ENCODE measurements at regions not wholly inside any gene's neighbourhood (a gene's known extent, or its start where the extent isn't known, plus 50 kb on each side); places are given as distances from the start of the nearest gene placed in this dataset.
"Not testable (repeated sequence)": the region's sequence is repeated elsewhere in the genome, so short reads cannot be mapped to it uniquely, and the experiment has no call there.

GRCh38 chr4:116180157-116180601, 905.2 kb downstream of the TRAM1L1 start:
- Histone ChIP-seq H3K27ac (ENCODE audit: extremely low read length, insufficient read depth, low read length) (no peak overlapping the region), H3K9me3 (ENCODE audit: low read length) (no peaks in the 10 kb centered on the region), H3K9ac (ENCODE audit: insufficient read depth, low read depth, low read length) (no peak overlapping the region), H3K4me1 (ENCODE audit: insufficient read depth, low read length) (no peaks in the 10 kb centered on the region), H3K27me3 (ENCODE audit: control insufficient read depth in 1 of 2, insufficient read depth in 2 of 2, low read length in 2 of 2) (no peaks in the 10 kb centered on the region), H3K4me2 (ENCODE audit: low read depth, low read length) (no peak overlapping the region), H3K79me2 (ENCODE audit: insufficient read depth, low read length) (no peaks in the 10 kb centered on the region), H2AFZ (ENCODE audit: low read length) (no peak overlapping the region), H3K36me3 (replicated peaks in 1 of 2; ENCODE audit: control insufficient read depth in 1 of 2, insufficient read depth in 2 of 2, low read length in 2 of 2) (no peaks in the 10 kb centered on the region), H4K20me1 (ENCODE audit: insufficient read depth, low read length) (no peaks in the 10 kb centered on the region), H3K4me3 (replicated peaks in 1 of 3; ENCODE audit: insufficient read depth in 1 of 3, low read depth in 2 of 3, low read length in 3 of 3) (no peak overlapping the region)
- ChIA-PET POLR2A (no interaction called here), CTCF (ENCODE audit: low intra/inter-chr PET ratio, low total read pairs) (no interaction called here)
- intact Hi-C loops (cut with micrococcal nuclease; ENCODE audit: unreplicated experiment), result no loop called here
- 0% methylated on average over 2 of the region's 2 CpGs for WGBS (ENCODE audit: low lambda C conversion rate)
- ATAC-seq (no peak), FAIRE-seq (no peak), DNase-seq (ENCODE audit: low spot score) (no peak)
- in situ Hi-C loops (cut with HindIII; ENCODE audit: extremely low pct_ligation_motif_present, low pct_unique_long_range_greater_than_20kb), result no loop called here
- TF ChIP-seq KLF9 (CRISPR knock-in tag; IDR thresholded peaks at IDR 0.05; ENCODE audit: low read depth) (no peak), STAG1 (CRISPR knock-in tag; IDR thresholded peaks at IDR 0.05) (peak; percentile 48), SMC3 (IDR thresholded peaks at IDR 0.05; ENCODE audit: low read length) (0 out of 2 replicates have a peak, but pooled peaks have one; percentile 4), NFRKB (IDR thresholded peaks at IDR 0.05) (no peak), CTCF (CRISPR knock-in tag; IDR thresholded peaks at IDR 0.05) (peak; percentile 41; the same call in 1 of the 2 replicates)
- no TSS peak for BruUV-seq (replicated peaks)

- DNase-seq (ENCODE audit: low spot score); H2AFZ ChIP-seq (ENCODE audit: low read length); H3K9me3 ChIP-seq (ENCODE audit: low read length); H3K4me3 ChIP-seq (replicated peaks in 1 of 3; ENCODE audit: insufficient read depth in 1 of 3, low read depth in 2 of 3, low read length in 3 of 3); H3K4me2 ChIP-seq (ENCODE audit: low read depth, low read length); H4K20me1 ChIP-seq (ENCODE audit: insufficient read depth, low read length); ATAC-seq; FAIRE-seq; BruUV-seq (replicated peaks); in situ Hi-C loops (cut with HindIII; ENCODE audit: extremely low pct_ligation_motif_present, low pct_unique_long_range_greater_than_20kb); H3K27me3 ChIP-seq (ENCODE audit: control insufficient read depth in 1 of 2, insufficient read depth in 2 of 2, low read length in 2 of 2); H3K4me1 ChIP-seq (ENCODE audit: insufficient read depth, low read length); intact Hi-C loops (cut with micrococcal nuclease; ENCODE audit: unreplicated experiment); H3K36me3 ChIP-seq (replicated peaks in 1 of 2; ENCODE audit: control insufficient read depth in 1 of 2, insufficient read depth in 2 of 2, low read length in 2 of 2); H3K27ac ChIP-seq (ENCODE audit: extremely low read length, insufficient read depth, low read length); CTCF ChIA-PET (ENCODE audit: low intra/inter-chr PET ratio, low total read pairs); POLR2A ChIA-PET; H3K79me2 ChIP-seq (ENCODE audit: insufficient read depth, low read length); H3K9ac ChIP-seq (ENCODE audit: insufficient read depth, low read depth, low read length); TF ChIP-seq ATF7 (CRISPR knock-in tag; IDR thresholded peaks at IDR 0.05): not testable (repeated sequence)
- 36% methylated on average over 9 of the region's 9 CpGs for WGBS (ENCODE audit: low lambda C conversion rate)
- TF ChIP-seq ATF7 (IDR thresholded peaks at IDR 0.05), result peak; percentile 93
Measured at GRCh38 chr4:116151371-116151770, 934.0 kb downstream of the TRAM1L1 start.

Data from HepG2 (cell line).